NB4 (cell line): ENCODE measurements at regions not wholly inside any gene's neighbourhood (a gene's known extent, or its start where the extent isn't known, plus 50 kb on each side); places are given as distances from the start of the nearest gene placed in this dataset.

Experiments
- DNase-seq: peaks from one replicate; pipeline ENCODE4 v3.0.0; 2010; ENCODE audit warnings: low read depth
- H3K4me3 ChIP-seq: one replicate; pipeline ENCODE4 v1.5.1; 2011; ENCODE audit warnings: mild to moderate bottlenecking, low read depth, low read length, moderate library complexity
- MYC ChIP-seq: IDR thresholded peaks from 2 replicates; pipeline ENCODE4 v1.6.1; 2011; ENCODE audit warnings: low read depth, low read length
- POLR2A ChIP-seq: IDR thresholded peaks from 2 replicates; pipeline ENCODE4 v1.6.1; 2011; ENCODE audit warnings: mild to moderate bottlenecking; ENCODE audit not compliant: insufficient read length; ENCODE audit errors: extremely low read depth
- TF ChIP-seq, protein P1 (sequence below): IDR thresholded peaks from 2 replicates; pipeline ENCODE4 v1.6.1; 2011; ENCODE audit warnings: low read depth, low read length
- TF ChIP-seq, protein P2 (sequence below): IDR thresholded peaks from one replicate; pipeline ENCODE4 v1.5.1; 2012; ENCODE audit warnings: low read depth, low read length

DNA sequence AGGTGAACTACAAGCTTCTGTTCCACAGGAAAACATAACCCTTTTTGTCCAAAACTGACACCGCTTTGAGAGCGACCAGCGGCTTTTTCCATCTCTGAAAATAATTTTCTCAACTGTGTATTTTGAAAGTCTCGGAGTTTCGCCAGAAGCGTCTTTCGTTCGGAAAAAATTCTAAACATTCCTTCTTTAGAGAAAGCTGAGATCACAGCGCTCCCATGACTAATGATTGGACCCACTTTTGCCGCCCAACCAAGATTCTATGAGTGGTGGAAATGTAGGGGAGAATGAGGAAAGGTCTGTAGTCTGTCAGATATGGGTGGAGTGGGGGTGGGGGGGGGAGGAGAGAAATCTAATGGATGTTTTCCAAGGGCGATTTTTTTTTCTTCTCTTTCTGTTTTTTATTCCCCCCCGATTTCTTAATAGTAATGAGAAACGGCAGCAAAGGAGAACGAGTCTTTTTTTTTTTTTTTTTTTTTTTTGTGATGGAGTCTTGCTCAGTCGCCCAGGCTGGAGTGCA lies 189.3 kb downstream of the TRIM27 start:
- no peak for TF ChIP-seq MYC
- TF ChIP-seq, protein P1, sequence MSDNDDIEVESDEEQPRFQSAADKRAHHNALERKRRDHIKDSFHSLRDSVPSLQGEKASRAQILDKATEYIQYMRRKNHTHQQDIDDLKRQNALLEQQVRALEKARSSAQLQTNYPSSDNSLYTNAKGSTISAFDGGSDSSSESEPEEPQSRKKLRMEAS: no peak
- DNase-seq: no peak
- no peak overlapping the region for H3K4me3 ChIP-seq

DNA sequence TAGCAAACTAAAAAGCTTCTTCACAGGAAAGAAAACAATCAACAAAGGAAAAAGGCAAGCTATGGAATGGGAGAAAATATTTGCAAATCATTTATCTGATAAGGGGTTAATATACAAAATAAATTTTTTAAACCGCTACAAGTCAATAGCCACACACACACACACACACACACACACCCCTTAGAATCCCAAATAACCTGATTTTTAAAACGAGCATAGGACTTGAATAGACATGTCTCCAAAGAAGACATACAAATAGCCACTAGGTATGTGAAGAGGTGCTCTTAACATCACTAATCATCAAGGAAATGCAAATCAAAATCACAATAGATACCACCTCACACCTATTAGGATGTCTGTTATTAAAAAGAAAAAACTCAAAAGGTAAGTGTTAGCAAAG lies 187.7 kb downstream of the TRIM27 start:
- no peak for TF ChIP-seq MYC
- TF ChIP-seq, protein P2, sequence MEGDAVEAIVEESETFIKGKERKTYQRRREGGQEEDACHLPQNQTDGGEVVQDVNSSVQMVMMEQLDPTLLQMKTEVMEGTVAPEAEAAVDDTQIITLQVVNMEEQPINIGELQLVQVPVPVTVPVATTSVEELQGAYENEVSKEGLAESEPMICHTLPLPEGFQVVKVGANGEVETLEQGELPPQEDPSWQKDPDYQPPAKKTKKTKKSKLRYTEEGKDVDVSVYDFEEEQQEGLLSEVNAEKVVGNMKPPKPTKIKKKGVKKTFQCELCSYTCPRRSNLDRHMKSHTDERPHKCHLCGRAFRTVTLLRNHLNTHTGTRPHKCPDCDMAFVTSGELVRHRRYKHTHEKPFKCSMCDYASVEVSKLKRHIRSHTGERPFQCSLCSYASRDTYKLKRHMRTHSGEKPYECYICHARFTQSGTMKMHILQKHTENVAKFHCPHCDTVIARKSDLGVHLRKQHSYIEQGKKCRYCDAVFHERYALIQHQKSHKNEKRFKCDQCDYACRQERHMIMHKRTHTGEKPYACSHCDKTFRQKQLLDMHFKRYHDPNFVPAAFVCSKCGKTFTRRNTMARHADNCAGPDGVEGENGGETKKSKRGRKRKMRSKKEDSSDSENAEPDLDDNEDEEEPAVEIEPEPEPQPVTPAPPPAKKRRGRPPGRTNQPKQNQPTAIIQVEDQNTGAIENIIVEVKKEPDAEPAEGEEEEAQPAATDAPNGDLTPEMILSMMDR: no peak
- no peak for TF ChIP-seq POLR2A
- TF ChIP-seq, protein P1: no peak
- DNase-seq: no peak
- no peak overlapping the region for H3K4me3 ChIP-seq

DNA sequence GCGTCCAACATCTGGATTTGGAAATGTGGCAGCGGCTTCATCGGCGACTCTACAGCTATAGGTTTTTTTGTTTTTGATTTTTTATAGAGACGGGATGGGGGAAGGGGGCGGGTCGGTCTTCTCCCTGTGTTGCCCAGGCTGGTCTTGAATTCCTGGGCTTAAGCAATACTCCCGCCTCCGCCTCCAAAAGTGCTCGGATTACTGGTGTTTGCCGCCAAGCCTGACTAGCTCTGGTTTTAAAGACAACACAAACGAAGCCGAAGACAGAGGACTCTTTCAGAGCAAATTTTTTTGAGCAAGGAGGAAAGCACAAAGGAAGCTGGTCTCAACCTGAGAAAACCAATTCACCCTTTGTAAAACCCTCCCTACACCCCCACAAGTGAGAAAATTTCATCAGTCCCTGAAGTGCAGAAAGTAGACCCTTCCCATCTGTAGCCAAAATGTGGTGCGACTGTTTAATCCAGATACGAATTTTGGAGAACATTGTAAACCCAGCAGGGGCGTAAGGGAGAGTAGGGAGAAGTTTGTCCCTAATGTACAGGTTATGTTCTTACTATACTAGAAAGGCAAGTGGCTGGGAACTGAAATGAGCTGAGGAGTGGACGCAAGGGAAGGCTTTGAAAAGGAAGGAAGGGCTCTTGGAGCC lies 185.9 kb downstream of the TRIM27 start:
- peak overlapping the region; percentile 41 for H3K4me3 ChIP-seq
- DNase-seq: no peak
- TF ChIP-seq POLR2A: no peak
- TF ChIP-seq, protein P2: no peak
- no peak for TF ChIP-seq MYC
- TF ChIP-seq, protein P1: no peak

DNA sequence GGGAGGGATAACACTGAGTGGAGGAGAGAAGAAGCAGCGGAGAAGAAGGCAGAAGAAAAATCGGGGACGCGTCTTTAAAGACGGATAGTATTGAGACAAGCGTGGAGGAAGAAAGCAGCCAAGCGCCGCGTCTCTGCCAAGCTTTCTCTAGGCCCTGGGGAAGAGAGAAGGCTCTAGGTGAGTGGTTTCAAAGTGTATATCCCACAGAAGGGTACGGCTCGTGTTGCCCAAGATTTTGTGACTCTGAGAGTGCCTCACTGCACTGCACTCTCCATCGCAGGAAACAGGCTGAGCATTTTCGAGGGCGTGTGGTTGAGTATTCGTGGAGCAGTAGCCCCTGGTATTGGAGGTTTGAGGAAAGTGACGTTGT lies 185.4 kb downstream of the TRIM27 start:
- no peak for TF ChIP-seq MYC
- TF ChIP-seq, protein P2: no peak
- TF ChIP-seq POLR2A: no peak
- TF ChIP-seq, protein P1: no peak
- H3K4me3 ChIP-seq: peak overlapping the region; percentile 41
- DNase-seq: peak; percentile 35

DNA sequence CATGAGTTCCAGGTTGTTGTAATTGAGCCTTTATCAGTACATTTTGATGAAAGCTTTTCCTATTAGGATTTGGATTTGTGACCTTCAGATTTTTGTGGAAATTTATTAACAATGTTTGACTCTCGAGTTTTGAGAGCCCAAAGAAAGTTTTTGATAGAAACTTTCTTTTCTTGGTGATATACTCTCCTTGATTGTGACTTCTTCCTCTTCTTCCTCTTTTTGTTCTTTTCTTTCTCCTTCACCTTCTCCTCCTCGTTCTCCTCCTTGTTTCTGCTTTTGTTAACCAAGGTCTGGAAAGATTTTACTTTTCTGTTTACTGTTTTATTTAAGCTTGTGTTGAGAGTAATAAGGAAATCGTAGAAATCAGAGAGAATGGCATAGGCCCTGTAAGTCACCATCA lies 182.4 kb downstream of the TRIM27 start:
- no peak for TF ChIP-seq POLR2A
- TF ChIP-seq, protein P1: no peak
- TF ChIP-seq MYC: no peak
- TF ChIP-seq, protein P2: no peak
- no peak overlapping the region for H3K4me3 ChIP-seq
- DNase-seq: no peak

DNA sequence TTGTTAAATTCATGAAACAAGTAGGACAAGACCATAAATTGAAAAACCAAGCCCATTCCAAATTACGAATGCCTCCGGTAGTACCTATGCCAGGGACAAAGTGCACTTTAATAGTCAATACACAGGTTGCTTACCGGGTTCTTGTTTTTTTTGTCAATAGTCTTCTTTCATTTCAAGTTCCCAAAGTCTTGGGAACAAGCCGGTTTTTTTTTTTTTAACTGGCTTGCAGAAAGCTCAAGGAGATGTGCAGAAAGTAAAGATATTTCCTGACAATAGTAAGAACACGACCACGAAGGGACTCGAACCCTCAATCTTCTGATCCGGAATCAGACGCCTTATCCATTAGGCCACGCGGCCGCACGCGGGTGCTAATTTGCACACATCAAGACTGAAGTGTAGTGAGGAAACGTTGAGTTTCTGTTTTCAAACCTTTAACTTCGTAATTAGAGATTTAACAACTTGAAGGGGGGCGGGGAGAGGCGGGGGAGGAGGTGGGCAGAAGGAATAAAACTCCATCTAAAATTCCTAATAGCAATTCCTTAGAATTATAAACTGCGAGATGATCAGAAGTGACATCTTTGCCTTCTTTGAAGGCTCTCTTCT lies 181.0 kb downstream of the TRIM27 start:
- TF ChIP-seq POLR2A (no peak), MYC (peak; percentile 68)
- TF ChIP-seq, protein P2: no peak
- TF ChIP-seq, protein P1: peak; percentile 63
- DNase-seq: peak; percentile 86
- H3K4me3 ChIP-seq: no peak overlapping the region
